ENCODE measurements at regions not wholly inside any gene's neighbourhood (a gene's known extent, or its start where the extent isn't known, plus 50 kb on each side); places are given as distances from the start of the nearest gene placed in this dataset.

- no peak overlapping the region for H2BK5ac ChIP-seq (ENCODE audit: low read length)
- no peak overlapping the region for H4K8ac ChIP-seq (ENCODE audit: low read depth, low read length)
- H3K27me3 ChIP-seq (ENCODE audit: control insufficient read depth in 3 of 3, insufficient read depth in 3 of 3, low read depth in 1 of 3, low read length in 3 of 3): no peaks in the 10 kb centered on the region
- no peak for DNase-seq (ENCODE audit: low spot score)
- H2BK12ac ChIP-seq (ENCODE audit: low read length): no peak overlapping the region
- H3K79me1 ChIP-seq (ENCODE audit: low read depth, low read length): no peaks in the 10 kb centered on the region
- no peak overlapping the region for H4K91ac ChIP-seq (ENCODE audit: low read depth, low read length, poor library complexity)
- no peak overlapping the region for H2BK15ac ChIP-seq (ENCODE audit: low read length)
- no CpG with 5 or more reads among the region's 4 CpGs for WGBS, 2 donors (ENCODE audit: extremely low coverage in 2 of 2, insufficient read length in 2 of 2, insufficient replicate concordance in 1 of 2)
- H3K4me2 ChIP-seq (ENCODE audit: insufficient read depth, low read length, poor library complexity, severe bottlenecking): no peak overlapping the region
- peaks cover 3% of the 10 kb centered on the region in 2 donors for H3K9me3 ChIP-seq (replicated peaks in 1 of 2; ENCODE audit: control insufficient read depth in 2 of 2, insufficient read depth in 1 of 2, low read depth in 1 of 2, low read length in 2 of 2)
- H3K27ac ChIP-seq (replicated peaks; ENCODE audit: low read length): no peak overlapping the region
- H2AFZ ChIP-seq (ENCODE audit: low read length): no peak overlapping the region
- H2AK5ac ChIP-seq (ENCODE audit: low read depth, low read length): no peak overlapping the region
- no peak overlapping the region for H2BK120ac ChIP-seq (ENCODE audit: low read depth, low read length)
- no peak overlapping the region for H3K4ac ChIP-seq (ENCODE audit: low read length)
- no peak overlapping the region for H3K23ac ChIP-seq (ENCODE audit: low read depth, low read length, poor library complexity)
- H3K14ac ChIP-seq (ENCODE audit: low read length): no peak overlapping the region
- H3K18ac ChIP-seq (ENCODE audit: low read length): no peak overlapping the region
- H3K36me3 ChIP-seq (replicated peaks in 1 of 2; ENCODE audit: control insufficient read depth in 2 of 2, insufficient read depth in 2 of 2, low read length in 2 of 2): no peaks in the 10 kb centered on the region
- H3K4me3 ChIP-seq (ENCODE audit: low read length in 2 of 2): no peak overlapping the region
- H3K4me1 ChIP-seq (ENCODE audit: control insufficient read depth in 2 of 2, insufficient read depth in 1 of 2, low read depth in 1 of 2, low read length in 2 of 2): peaks cover 0 to 7% of the 10 kb centered on the region in 2 donors
- no peak overlapping the region for H3K9ac ChIP-seq (ENCODE audit: low read depth, low read length, poor library complexity)
These were observed 97.0 kb upstream of the NCK2 start for GRCh38 chr2:105647731-105648130.

GRCh38 chr2:105646774-105647076 is 98.0 kb upstream of the NCK2 start:
- Histone ChIP-seq H3K4ac (ENCODE audit: low read length) (no peak overlapping the region), H3K4me3 (ENCODE audit: low read length in 2 of 2) (no peak overlapping the region), H3K27me3 (ENCODE audit: control insufficient read depth in 3 of 3, insufficient read depth in 3 of 3, low read depth in 1 of 3, low read length in 3 of 3) (no peaks in the 10 kb centered on the region), H3K9ac (ENCODE audit: low read depth, low read length, poor library complexity) (no peak overlapping the region), H3K36me3 (replicated peaks in 1 of 2; ENCODE audit: control insufficient read depth in 2 of 2, insufficient read depth in 2 of 2, low read length in 2 of 2) (no peaks in the 10 kb centered on the region), H3K9me3 (replicated peaks in 1 of 2; ENCODE audit: control insufficient read depth in 2 of 2, insufficient read depth in 1 of 2, low read depth in 1 of 2, low read length in 2 of 2) (peaks cover 3% of the 10 kb centered on the region in 2 donors), H3K18ac (ENCODE audit: low read length) (no peak overlapping the region), H3K79me1 (ENCODE audit: low read depth, low read length) (no peaks in the 10 kb centered on the region), H2BK15ac (ENCODE audit: low read length) (no peak overlapping the region), H4K91ac (ENCODE audit: low read depth, low read length, poor library complexity) (no peak overlapping the region), H4K8ac (ENCODE audit: low read depth, low read length) (no peak overlapping the region), H2BK5ac (ENCODE audit: low read length) (no peak overlapping the region), H2AFZ (ENCODE audit: low read length) (no peak overlapping the region), H3K4me2 (ENCODE audit: insufficient read depth, low read length, poor library complexity, severe bottlenecking) (no peak overlapping the region), H2AK5ac (ENCODE audit: low read depth, low read length) (no peak overlapping the region), H3K14ac (ENCODE audit: low read length) (no peak overlapping the region), H2BK12ac (ENCODE audit: low read length) (no peak overlapping the region), H3K23ac (ENCODE audit: low read depth, low read length, poor library complexity) (no peak overlapping the region), H3K27ac (replicated peaks; ENCODE audit: low read length) (no peak overlapping the region), H2BK120ac (ENCODE audit: low read depth, low read length) (no peak overlapping the region), H3K4me1 (ENCODE audit: control insufficient read depth in 2 of 2, insufficient read depth in 1 of 2, low read depth in 1 of 2, low read length in 2 of 2) (peaks cover 0 to 8% of the 10 kb centered on the region in 2 donors)
- WGBS, 2 donors (ENCODE audit: extremely low coverage in 2 of 2, insufficient read length in 2 of 2, insufficient replicate concordance in 1 of 2): no CpG with 5 or more reads among the region's 4 CpGs
- DNase-seq (ENCODE audit: low spot score): no peak

GRCh38 chr2:105645938-105646773 is 98.6 kb upstream of the NCK2 start:
- no peak overlapping the region for H3K14ac ChIP-seq (ENCODE audit: low read length)
- H3K9ac ChIP-seq (ENCODE audit: low read depth, low read length, poor library complexity): no peak overlapping the region
- no peak overlapping the region for H3K4me3 ChIP-seq (ENCODE audit: low read length in 2 of 2)
- H3K4me2 ChIP-seq (ENCODE audit: insufficient read depth, low read length, poor library complexity, severe bottlenecking): no peak overlapping the region
- no peaks in the 10 kb centered on the region for H3K79me1 ChIP-seq (ENCODE audit: low read depth, low read length)
- H2BK5ac ChIP-seq (ENCODE audit: low read length): no peak overlapping the region
- H3K27me3 ChIP-seq (ENCODE audit: control insufficient read depth in 3 of 3, insufficient read depth in 3 of 3, low read depth in 1 of 3, low read length in 3 of 3): no peaks in the 10 kb centered on the region
- H4K91ac ChIP-seq (ENCODE audit: low read depth, low read length, poor library complexity): no peak overlapping the region
- no peak overlapping the region for H2BK120ac ChIP-seq (ENCODE audit: low read depth, low read length)
- no peaks in the 10 kb centered on the region for H3K36me3 ChIP-seq (replicated peaks in 1 of 2; ENCODE audit: control insufficient read depth in 2 of 2, insufficient read depth in 2 of 2, low read length in 2 of 2)
- H3K18ac ChIP-seq (ENCODE audit: low read length): no peak overlapping the region
- H3K27ac ChIP-seq (replicated peaks; ENCODE audit: low read length): no peak overlapping the region
- DNase-seq (ENCODE audit: low spot score): no peak
- no peak overlapping the region for H2BK15ac ChIP-seq (ENCODE audit: low read length)
- no peak overlapping the region for H3K23ac ChIP-seq (ENCODE audit: low read depth, low read length, poor library complexity)
- H3K4me1 ChIP-seq (ENCODE audit: control insufficient read depth in 2 of 2, insufficient read depth in 1 of 2, low read depth in 1 of 2, low read length in 2 of 2): peaks cover 0 to 13% of the 10 kb centered on the region in 2 donors
- H2BK12ac ChIP-seq (ENCODE audit: low read length): no peak overlapping the region
- no peak overlapping the region for H4K8ac ChIP-seq (ENCODE audit: low read depth, low read length)
- no peak overlapping the region for H2AFZ ChIP-seq (ENCODE audit: low read length)
- no peak overlapping the region for H3K4ac ChIP-seq (ENCODE audit: low read length)
- H3K9me3 ChIP-seq (replicated peaks in 1 of 2; ENCODE audit: control insufficient read depth in 2 of 2, insufficient read depth in 1 of 2, low read depth in 1 of 2, low read length in 2 of 2): peaks cover 2 to 3% of the 10 kb centered on the region in 2 donors
- no CpG with 5 or more reads among the region's 8 CpGs for WGBS, 2 donors (ENCODE audit: extremely low coverage in 2 of 2, insufficient read length in 2 of 2, insufficient replicate concordance in 1 of 2)
- no peak overlapping the region for H2AK5ac ChIP-seq (ENCODE audit: low read depth, low read length)

- Histone ChIP-seq H2BK120ac (ENCODE audit: low read depth, low read length) (no peak overlapping the region), H3K4me2 (ENCODE audit: insufficient read depth, low read length, poor library complexity, severe bottlenecking) (no peak overlapping the region), H2BK15ac (ENCODE audit: low read length) (no peak overlapping the region), H3K4me3 (ENCODE audit: low read length in 2 of 2) (no peak overlapping the region), H4K91ac (ENCODE audit: low read depth, low read length, poor library complexity) (no peak overlapping the region), H3K9me3 (replicated peaks in 1 of 2; ENCODE audit: control insufficient read depth in 2 of 2, insufficient read depth in 1 of 2, low read depth in 1 of 2, low read length in 2 of 2) (peaks cover 0 to 3% of the 10 kb centered on the region in 2 donors), H4K8ac (ENCODE audit: low read depth, low read length) (no peak overlapping the region), H2AK5ac (ENCODE audit: low read depth, low read length) (peak overlapping the region; percentile 6), H2AFZ (ENCODE audit: low read length) (no peak overlapping the region), H3K27me3 (ENCODE audit: control insufficient read depth in 3 of 3, insufficient read depth in 3 of 3, low read depth in 1 of 3, low read length in 3 of 3) (no peaks in the 10 kb centered on the region), H3K4ac (ENCODE audit: low read length) (no peak overlapping the region), H3K27ac (replicated peaks; ENCODE audit: low read length) (no peak overlapping the region), H3K36me3 (replicated peaks in 1 of 2; ENCODE audit: control insufficient read depth in 2 of 2, insufficient read depth in 2 of 2, low read length in 2 of 2) (no peaks in the 10 kb centered on the region), H2BK5ac (ENCODE audit: low read length) (no peak overlapping the region), H3K18ac (ENCODE audit: low read length) (no peak overlapping the region), H3K23ac (ENCODE audit: low read depth, low read length, poor library complexity) (no peak overlapping the region), H3K9ac (ENCODE audit: low read depth, low read length, poor library complexity) (no peak overlapping the region), H3K4me1 (ENCODE audit: control insufficient read depth in 2 of 2, insufficient read depth in 1 of 2, low read depth in 1 of 2, low read length in 2 of 2) (peaks cover 0 to 13% of the 10 kb centered on the region in 2 donors), H3K79me1 (ENCODE audit: low read depth, low read length) (no peaks in the 10 kb centered on the region), H2BK12ac (ENCODE audit: low read length) (no peak overlapping the region), H3K14ac (ENCODE audit: low read length) (no peak overlapping the region)
- DNase-seq (ENCODE audit: low spot score): no peak
- no CpG with 5 or more reads among the region's 18 CpGs for WGBS, 2 donors (ENCODE audit: extremely low coverage in 2 of 2, insufficient read length in 2 of 2, insufficient replicate concordance in 1 of 2)
These were observed 99.4 kb upstream of the NCK2 start for GRCh38 chr2:105645031-105645937.
